NCI-H510A (cell line): ENCODE measurements at regions not wholly inside any gene's neighbourhood (a gene's known extent, or its start where the extent isn't known, plus 50 kb on each side); places are given as distances from the start of the nearest gene placed in this dataset.

ENCODE experiments used
- DNase-seq: peaks from one replicate; lab custom pipeline; 2025; lab: John Stamatoyannopoulos, UW

DNA sequence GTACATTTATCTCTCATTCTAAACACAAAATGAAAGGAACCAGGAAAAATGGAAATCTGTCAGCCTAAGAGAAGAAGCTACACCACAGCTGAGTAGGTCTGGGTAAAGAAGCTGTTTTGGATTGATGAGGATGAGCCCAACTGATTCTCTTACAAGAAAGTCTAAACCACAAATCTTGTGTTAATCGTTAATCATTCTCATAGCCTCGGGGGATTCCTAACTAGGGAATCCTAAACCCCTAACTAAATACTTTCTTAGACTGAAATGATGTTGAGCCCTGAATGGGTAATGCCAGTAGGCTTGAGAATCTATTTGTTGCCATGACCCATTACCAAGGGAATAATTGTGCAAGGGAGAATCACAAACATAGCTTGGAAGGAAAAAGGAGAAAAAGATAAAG, 327.5 kb upstream of the SPRY2 start:
- DNase-seq = no peak

DNA sequence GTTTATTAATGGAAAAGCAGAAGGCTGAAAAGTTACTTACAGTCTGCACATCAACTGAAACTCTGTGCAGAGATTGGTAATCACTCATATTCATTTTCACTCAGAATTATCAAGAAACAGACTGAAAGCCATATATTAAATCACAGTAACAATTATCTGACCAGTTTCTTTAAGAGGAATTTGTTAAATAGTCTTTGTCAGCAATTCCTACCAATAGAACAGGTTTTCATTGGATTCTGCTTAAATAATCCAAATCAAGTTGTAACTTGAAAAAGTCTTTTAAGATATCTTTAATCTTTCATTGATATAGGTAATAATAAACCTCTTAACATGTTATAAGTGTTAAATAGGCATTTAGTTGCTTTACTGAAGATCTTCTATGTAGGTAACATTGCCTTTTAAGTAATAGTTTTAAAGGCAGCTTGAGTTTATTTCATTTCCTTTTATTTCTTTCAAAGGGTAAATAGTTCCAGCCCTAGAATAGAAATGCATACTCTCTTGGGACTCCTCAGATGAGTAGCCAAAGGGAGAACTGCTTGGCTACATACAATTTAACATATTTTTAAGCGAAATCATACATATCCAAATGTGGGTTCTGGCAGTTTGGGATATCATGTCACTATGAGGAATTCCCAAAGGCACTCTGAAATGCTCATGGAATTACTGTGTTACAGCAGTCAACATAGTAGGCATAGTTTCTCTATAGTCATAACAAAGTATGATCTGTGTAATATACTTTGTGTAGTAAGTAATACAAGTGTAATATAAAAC, 326.0 kb upstream of the SPRY2 start:
- no peak for DNase-seq

- DNase-seq = no peak
Measured at GRCh38 chr13:80665792-80666333, 324.9 kb upstream of the SPRY2 start.

- DNase-seq = no peak
Measured at GRCh38 chr13:80664950-80665349, 324.0 kb upstream of the SPRY2 start.

DNA sequence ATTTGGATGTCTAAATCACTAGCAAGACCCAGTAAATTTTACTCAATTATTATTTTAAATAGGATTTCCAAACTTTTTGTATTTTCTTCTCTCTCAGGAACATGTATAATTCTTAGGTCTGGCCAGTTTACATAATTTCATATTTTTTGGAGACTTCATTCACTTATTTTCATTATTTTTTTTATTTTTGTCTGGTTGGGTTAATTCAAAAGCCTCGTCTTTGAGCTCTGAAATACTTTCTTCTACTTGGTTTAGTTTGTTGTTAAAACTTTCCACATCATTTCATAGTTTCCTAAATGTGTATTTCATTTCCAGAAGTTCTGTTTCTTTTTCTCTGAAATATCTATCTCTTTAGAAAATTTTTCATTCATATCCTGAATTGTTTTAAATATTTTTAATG, 322.9 kb upstream of the SPRY2 start:
- DNase-seq = no peak

DNA sequence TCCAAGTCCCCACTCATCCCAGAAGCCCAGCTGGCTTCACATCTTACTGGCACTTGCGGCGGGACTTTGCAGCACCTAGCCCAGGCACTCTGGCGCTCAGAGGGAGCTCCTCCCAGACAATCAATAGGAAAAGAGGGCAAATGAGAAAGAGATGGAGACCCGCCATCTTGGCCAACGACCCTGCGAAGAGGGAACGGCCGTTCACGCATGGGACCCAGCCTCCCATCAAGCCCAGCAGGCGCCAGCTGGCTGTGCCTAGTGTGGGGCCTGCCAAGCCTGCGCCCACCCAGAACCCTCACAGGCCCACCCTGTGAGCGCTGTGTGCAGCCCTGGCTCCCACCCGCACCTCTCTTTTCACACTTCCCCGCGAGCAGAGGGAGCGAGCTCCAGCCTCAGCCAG, 317.8 kb upstream of the SPRY2 start:
- no peak for DNase-seq

DNA sequence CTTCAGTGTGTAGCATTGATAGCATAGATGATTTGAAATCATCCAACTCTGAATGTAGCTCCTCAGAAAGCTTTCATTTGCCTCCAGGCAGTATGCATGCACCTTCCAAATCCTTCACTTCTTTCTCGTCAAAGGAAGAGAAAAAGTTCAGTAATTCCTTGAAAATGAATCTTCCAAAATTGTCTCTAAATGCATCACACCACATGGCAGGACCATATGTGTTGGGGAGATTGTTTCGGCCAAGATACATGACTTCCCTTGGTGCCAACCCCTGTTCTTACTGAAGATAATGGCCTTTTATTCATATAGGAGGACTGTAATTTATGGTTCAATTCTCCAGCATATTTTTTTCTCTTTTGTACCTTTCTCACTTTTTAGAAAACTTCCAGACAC, 315.6 kb upstream of the SPRY2 start:
- no peak for DNase-seq

- no peak for DNase-seq
Measured at GRCh38 chr13:80655778-80656511, 315.0 kb upstream of the SPRY2 start.

DNA sequence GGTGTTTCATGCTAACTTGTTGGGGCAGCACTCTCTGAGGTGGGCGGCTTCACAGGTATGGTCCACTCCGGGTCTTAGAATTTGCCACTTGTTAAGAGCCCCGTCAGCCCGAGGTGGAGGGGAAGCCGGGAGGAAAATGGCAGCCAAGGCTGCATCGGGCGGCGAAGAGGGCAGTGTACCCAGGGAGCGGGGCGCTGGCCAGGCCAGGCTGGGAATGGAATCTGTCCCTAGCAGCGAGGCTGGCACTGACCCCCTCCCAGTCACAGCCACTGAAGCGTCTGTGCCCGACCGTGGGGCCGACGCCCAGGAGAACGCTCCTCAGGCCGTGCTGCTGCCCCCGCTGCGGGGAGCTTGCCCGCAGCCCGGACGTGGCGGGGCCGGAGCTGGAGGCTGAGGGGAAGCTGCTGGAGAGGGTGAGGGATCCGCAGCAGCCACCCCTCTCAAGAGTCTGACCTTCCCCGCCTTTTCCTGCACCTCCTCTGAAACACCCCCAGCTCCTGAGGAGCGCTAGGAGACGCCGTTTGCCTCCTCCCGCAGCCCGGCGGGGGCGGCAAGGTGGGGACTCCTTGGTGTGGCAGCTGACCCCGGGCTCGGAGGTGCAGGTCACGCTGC, 313.8 kb upstream of the SPRY2 start:
- DNase-seq = no peak

DNA sequence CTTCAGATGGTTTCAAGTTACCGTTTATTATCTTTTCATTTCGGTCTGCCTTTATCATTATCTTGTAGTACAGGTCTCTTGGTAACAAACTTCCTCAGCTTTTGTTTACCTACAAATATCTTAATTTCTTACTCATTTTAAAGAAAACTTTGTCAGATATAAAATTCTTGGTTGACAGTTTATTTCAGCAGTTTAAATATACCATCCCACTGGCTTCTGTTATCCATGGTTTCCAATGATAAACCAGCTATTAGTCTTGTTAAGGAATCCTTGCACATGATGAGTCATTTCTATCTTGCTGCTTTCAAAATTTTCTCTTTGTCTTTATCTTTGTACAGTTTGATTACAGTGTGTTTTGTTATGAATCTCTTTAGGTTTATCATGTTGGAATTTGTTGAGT, 308.3 kb upstream of the SPRY2 start:
- no peak for DNase-seq

- DNase-seq = no peak
Measured at GRCh38 chr13:80642641-80643040, 301.7 kb upstream of the SPRY2 start.

GRCh38 chr13:80633251-80633650, 292.3 kb upstream of the SPRY2 start:
- no peak for DNase-seq

- DNase-seq = no peak
Measured at GRCh38 chr13:80630685-80631121, 289.8 kb upstream of the SPRY2 start.

DNA sequence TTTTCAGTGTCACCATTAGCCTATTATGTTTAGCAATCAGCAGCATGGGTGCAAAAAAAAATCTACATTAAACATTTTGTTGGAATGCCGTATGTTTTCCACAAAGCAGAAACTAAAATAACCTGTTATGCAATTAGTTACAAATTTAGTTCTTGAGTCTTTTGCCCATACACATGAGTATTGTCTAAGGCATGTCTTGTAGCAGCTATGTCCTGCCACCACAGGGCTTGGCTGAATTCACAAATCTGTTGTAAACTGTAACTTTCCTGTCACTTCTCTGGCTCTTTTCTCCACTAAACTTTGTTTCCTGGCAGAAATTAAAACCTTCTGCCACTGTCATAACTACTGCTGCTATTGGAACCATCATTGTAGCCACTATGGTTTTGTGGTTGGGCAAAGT, 277.9 kb upstream of the SPRY2 start:
- DNase-seq = no peak

- DNase-seq = no peak
Measured at GRCh38 chr13:80612804-80613203, 271.9 kb upstream of the SPRY2 start.

DNA sequence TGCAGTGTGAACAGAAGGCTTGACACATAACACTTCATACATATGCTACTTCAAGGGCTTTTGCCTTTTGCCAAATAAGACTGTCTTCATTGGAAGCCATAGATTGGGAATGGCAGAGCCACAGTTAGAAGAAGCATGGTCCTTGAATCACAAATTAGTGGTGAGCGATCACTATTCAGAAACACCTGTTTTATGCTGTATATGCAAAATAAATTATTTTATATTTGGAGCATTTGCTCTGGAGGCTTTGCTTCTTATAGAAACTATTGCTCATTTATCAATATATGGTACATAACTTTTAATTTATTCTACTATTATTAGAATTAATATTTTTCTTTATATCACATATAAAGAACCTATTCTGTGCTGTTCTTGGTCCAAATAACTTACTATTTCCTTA, 270.4 kb upstream of the SPRY2 start:
- DNase-seq = no peak

DNA sequence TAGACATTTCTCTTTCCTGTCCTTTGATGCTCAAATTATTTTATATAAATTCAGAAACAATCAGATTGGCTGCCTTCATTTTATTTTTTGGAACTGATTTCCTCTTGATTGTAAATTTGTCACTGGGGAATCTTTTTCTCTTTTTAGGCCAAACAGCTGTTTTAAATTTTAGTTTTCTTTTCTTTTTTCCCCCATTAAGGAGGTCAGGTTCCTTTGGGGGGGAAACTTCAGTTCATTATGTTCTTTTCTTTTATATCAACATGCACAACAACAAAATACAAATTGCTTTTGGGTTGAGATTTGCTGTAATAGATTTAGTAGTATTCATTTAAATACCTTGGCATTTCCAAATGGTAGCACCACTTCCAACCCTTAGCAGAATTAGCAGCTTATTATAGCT, 264.8 kb upstream of the SPRY2 start:
- DNase-seq = no peak

DNA sequence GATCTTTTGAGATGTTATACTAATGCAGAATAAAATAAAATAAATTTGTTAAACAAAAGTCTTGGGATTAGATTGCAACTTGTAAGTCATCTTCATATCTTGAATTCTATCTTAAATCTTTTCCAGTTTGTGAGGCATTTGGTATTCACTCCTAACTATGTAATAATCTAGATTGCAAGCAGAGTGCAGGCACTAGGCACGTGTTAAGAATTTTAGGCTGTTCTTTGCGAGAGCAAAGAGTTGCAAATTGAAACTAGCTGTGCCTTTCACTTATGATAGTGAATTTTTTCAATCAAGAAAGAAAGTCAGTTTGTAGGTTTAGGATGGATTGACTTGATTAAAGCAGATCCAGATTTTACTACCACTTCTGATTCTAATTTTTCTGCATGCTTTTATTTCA, 264.1 kb upstream of the SPRY2 start:
- no peak for DNase-seq

DNA sequence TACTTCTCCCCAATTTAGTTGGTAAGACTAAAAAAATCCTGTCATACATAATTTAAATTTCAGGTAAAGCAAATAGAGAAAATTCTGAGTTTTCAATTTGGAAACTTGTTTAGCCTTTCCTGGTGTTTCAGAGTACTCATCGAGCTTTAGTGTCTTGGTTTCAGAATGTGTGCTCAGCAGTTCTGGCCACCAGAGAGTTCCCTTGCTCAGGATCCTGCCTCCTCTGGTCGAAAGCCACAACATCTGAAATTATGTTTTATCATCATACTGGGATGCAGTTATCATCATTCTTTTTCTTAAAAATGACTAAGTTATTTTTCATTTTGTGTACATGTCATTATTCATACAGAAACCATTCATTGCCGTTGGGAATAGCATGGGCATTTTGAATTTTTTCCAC, 263.2 kb upstream of the SPRY2 start:
- DNase-seq = no peak

DNA sequence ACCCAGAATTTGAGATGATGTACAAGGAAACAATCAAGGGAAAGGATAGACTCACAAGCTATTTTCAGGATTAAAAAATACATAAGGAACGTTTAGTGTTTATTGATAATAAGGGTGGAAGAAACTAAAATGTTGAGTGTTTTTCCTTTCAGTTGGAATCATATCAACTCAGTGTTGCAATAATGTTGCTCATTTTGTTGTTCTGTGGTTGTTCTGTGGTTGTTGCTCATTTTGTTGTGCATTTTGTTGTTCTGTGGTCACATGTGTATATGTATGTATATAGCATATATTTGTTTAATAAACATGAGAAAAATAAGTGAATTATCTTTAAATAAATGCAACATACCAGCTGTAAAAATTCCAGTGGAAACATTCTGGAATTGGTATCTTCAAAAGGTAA, 262.4 kb upstream of the SPRY2 start:
- no peak for DNase-seq

- no peak for DNase-seq
Measured at GRCh38 chr13:80599765-80600164, 258.8 kb upstream of the SPRY2 start.

- DNase-seq = no peak
Measured at GRCh38 chr13:80598189-80598588, 257.3 kb upstream of the SPRY2 start.
